Mucosa of stomach (tissue), 1 donor: ENCODE measurements at regions not wholly inside any gene's neighbourhood (a gene's known extent, or its start where the extent isn't known, plus 50 kb on each side); places are given as distances from the start of the nearest gene placed in this dataset.
"Not testable (repeated sequence)": the region's sequence is repeated elsewhere in the genome, so short reads cannot be mapped to it uniquely, and the experiment has no call there.

ENCODE experiments used
- H3K27me3 ChIP-seq: one replicate; pipeline ENCODE4 v1.7.0; 2013; ENCODE audit warnings: mild to moderate bottlenecking, low read length; ENCODE audit not compliant: control insufficient read depth, insufficient read depth
- H3K36me3 ChIP-seq: one replicate; pipeline ENCODE4 v1.7.0; 2013; ENCODE audit warnings: low read length; ENCODE audit not compliant: control insufficient read depth, insufficient read depth
- H3K4me1 ChIP-seq: one replicate; pipeline ENCODE4 v1.7.0; 2013; ENCODE audit warnings: mild to moderate bottlenecking, low read length; ENCODE audit not compliant: control insufficient read depth, insufficient read depth
- H3K4me3 ChIP-seq: one replicate; pipeline ENCODE4 v1.7.0; 2013; ENCODE audit warnings: low read length
- H3K9ac ChIP-seq: one replicate; pipeline ENCODE4 v1.7.0; 2013; ENCODE audit warnings: mild to moderate bottlenecking, low read length, moderate library complexity
- H3K9me3 ChIP-seq: one replicate; pipeline ENCODE4 v1.7.0; 2013; ENCODE audit warnings: mild to moderate bottlenecking, low read length, moderate library complexity; ENCODE audit not compliant: control insufficient read depth
- donor health status: Pancreatic carcinoma.

DNA sequence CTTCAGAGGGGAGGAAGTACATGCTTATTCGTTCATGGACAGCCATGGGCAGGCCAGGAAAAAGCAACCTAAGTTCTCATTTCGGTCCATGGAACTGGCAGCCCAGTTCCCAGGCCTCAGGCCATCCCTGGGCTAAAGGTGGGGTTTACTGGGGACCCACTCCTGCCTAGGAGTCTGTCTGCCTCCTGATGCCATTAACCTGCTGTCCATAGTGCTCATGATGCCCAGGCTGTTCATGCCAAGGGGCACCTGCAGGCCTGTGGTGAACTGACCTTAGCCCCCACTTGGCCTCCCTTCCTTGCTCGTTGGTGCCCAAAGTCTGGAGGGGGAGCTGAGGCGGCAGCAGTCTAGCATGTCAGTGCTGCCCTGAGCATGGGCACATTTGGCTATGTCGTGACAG is 450.2 kb upstream of the MBL2 start:
- no peaks in the 10 kb centered on the region for H3K27me3 ChIP-seq
- H3K4me1 ChIP-seq, result no peaks in the 10 kb centered on the region

DNA sequence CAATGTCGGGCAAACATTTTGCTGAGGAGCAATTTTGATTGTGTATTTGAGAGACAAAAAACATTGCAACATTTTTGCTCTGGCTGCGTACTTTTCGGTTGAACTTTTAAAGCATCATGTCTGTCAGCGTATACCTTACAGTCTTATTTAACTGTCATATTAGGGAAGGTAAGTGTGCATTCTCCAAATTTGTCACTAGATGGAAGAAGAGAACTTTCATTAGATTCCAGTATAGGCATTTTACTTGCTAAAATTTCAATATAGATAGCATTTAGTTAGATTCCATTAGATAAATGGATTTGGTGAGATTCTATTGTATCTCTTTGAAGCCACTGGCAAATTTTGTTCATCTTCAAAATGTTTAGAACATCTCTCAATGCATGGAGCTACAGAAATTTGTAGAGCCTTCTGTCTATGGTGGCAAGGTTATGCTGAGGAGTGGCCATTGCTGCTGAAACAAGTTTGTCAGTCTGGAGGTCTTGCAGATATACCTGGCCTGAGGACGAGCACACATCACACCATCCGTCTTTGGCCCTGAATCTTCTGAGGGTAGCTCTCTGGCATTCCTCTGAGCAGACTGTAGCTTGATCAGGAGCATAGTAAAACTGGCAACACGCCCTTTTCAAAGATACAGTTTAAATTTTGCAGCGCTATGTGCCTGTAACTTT is 437.5 kb upstream of the MBL2 start:
- Histone ChIP-seq H3K9ac (no peak overlapping the region), H3K36me3 (no peaks in the 10 kb centered on the region), H3K4me1 (no peaks in the 10 kb centered on the region), H3K27me3 (no peaks in the 10 kb centered on the region), H3K9me3 (no peaks in the 10 kb centered on the region), H3K4me3 (no peak overlapping the region)

More for the DNA sequence above, 450.2 kb upstream of the MBL2 start:
- Histone ChIP-seq H3K9ac (no peak overlapping the region), H3K36me3 (no peaks in the 10 kb centered on the region), H3K9me3 (no peaks in the 10 kb centered on the region), H3K4me3 (no peak overlapping the region)

GRCh38 chr10:53183733-53184132 is 411.1 kb upstream of the MBL2 start:
- Histone ChIP-seq H3K4me3 (no peak overlapping the region), H3K4me1 (no peaks in the 10 kb centered on the region), H3K9ac (no peak overlapping the region), H3K27me3 (no peaks in the 10 kb centered on the region), H3K9me3 (no peaks in the 10 kb centered on the region), H3K36me3 (no peaks in the 10 kb centered on the region)

GRCh38 chr10:53177468-53177867 is 404.9 kb upstream of the MBL2 start:
- Histone ChIP-seq H3K27me3 (no peaks in the 10 kb centered on the region), H3K4me3 (no peak overlapping the region), H3K9ac (no peak overlapping the region), H3K36me3 (no peaks in the 10 kb centered on the region), H3K4me1 (no peaks in the 10 kb centered on the region), H3K9me3 (no peaks in the 10 kb centered on the region)

- Histone ChIP-seq H3K9me3 (no peaks in the 10 kb centered on the region), H3K4me3 (no peak overlapping the region), H3K36me3 (no peaks in the 10 kb centered on the region), H3K27me3 (no peaks in the 10 kb centered on the region), H3K9ac (no peak overlapping the region), H3K4me1 (no peaks in the 10 kb centered on the region)
Observed at GRCh38 chr10:53166325-53166724, 393.7 kb upstream of the MBL2 start.

- Histone ChIP-seq H3K4me1 (peaks cover 4% of the 10 kb centered on the region), H3K36me3 (no peaks in the 10 kb centered on the region), H3K9me3 (no peaks in the 10 kb centered on the region), H3K9ac (no peak overlapping the region), H3K4me3 (no peak overlapping the region), H3K27me3 (no peaks in the 10 kb centered on the region)
Observed at GRCh38 chr10:53162856-53163255, 390.3 kb upstream of the MBL2 start.

GRCh38 chr10:53161231-53161630 is 388.6 kb upstream of the MBL2 start:
- Histone ChIP-seq H3K9ac (no peak overlapping the region), H3K4me1 (peaks cover 4% of the 10 kb centered on the region), H3K9me3 (no peaks in the 10 kb centered on the region), H3K4me3 (no peak overlapping the region), H3K36me3 (no peaks in the 10 kb centered on the region), H3K27me3 (no peaks in the 10 kb centered on the region)

DNA sequence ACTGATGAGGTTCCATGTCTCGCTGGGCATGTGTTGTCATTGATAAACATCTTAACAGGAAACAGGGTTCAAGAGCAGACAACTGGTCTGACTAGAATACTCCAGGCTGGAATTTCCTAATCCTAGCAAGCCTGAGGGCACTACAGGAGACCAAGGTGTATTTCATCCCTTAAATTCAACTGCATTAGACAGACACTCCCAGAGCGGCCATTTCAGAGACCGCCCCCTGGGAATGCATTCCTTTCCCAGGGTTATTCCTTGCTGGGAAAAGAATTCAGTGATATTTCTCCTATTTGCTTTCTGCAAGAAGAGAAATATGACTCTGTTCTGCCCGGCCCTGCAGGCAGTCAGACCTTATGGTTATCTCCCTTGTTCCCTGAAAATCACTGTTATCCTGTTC is 383.1 kb upstream of the MBL2 start:
- H3K4me3 ChIP-seq, H3K4me1 ChIP-seq, H3K36me3 ChIP-seq, H3K27me3 ChIP-seq, H3K9ac ChIP-seq, H3K9me3 ChIP-seq: not testable (repeated sequence)

DNA sequence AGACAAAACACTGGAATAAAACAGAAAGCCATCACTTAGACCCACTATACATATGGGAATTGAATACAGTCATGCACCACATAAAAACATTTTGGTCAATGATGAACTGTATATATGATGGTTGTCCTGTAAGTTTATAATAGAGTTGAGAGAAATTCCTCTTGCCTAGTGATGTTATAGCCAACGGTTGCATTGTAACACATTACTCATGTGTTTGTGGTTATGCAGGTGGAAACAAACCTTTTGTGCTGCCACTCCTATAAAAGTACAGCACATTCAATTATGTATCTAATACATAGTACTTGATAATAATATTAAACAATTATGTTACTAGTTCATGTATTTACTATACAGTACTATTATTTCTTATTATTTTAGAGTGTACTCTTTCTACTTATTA is 381.2 kb upstream of the MBL2 start:
- H3K36me3 ChIP-seq, result no peaks in the 10 kb centered on the region
- H3K4me1 ChIP-seq, result peaks cover 4% of the 10 kb centered on the region
- no peak overlapping the region for H3K4me3 ChIP-seq
- H3K27me3 ChIP-seq, result no peaks in the 10 kb centered on the region
- H3K9me3 ChIP-seq, result no peaks in the 10 kb centered on the region
- no peak overlapping the region for H3K9ac ChIP-seq

DNA sequence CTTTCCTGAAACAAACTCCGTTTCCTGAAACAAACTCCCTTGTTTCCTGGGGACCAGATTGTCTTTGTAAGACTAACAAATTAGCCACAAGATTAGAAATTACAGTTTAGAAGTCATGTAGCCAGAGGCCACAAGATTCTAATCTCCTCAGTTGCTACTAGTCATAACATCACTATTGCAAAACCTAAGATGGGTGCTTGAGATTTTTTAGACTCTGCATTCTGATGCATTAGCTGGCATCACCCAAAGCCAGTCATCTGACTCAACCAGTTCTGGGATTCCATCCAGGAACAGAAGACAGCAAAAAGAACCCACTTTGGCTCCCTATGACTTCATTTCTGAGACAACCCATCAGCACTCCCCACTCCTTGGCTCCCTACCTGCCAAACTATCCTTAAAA is 367.9 kb upstream of the MBL2 start:
- no peak overlapping the region for H3K4me3 ChIP-seq
- no peaks in the 10 kb centered on the region for H3K27me3 ChIP-seq
- no peak overlapping the region for H3K9ac ChIP-seq
- H3K9me3 ChIP-seq, result no peaks in the 10 kb centered on the region
- H3K4me1 ChIP-seq, result no peaks in the 10 kb centered on the region
- H3K36me3 ChIP-seq, result no peaks in the 10 kb centered on the region

DNA sequence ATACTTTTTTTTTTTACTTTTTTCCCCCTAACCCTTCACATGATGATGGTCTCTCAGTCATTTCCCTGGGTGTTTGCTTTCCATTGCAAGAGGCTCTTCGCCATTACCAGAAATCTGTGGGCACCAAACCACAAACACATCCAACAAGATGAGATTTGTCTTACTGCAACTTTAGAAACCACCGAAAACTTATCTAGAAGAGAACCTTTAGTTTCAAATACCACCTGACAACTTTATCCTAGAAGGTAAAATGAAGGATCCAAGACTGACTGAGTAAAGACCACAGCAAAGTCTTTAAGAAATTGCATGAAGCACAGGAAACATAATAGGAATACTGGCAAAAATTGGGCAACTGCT is 363.3 kb upstream of the MBL2 start:
- Histone ChIP-seq H3K27me3 (no peaks in the 10 kb centered on the region), H3K9me3 (no peaks in the 10 kb centered on the region), H3K4me1 (no peaks in the 10 kb centered on the region), H3K36me3 (no peaks in the 10 kb centered on the region), H3K9ac (no peak overlapping the region), H3K4me3 (no peak overlapping the region)

DNA sequence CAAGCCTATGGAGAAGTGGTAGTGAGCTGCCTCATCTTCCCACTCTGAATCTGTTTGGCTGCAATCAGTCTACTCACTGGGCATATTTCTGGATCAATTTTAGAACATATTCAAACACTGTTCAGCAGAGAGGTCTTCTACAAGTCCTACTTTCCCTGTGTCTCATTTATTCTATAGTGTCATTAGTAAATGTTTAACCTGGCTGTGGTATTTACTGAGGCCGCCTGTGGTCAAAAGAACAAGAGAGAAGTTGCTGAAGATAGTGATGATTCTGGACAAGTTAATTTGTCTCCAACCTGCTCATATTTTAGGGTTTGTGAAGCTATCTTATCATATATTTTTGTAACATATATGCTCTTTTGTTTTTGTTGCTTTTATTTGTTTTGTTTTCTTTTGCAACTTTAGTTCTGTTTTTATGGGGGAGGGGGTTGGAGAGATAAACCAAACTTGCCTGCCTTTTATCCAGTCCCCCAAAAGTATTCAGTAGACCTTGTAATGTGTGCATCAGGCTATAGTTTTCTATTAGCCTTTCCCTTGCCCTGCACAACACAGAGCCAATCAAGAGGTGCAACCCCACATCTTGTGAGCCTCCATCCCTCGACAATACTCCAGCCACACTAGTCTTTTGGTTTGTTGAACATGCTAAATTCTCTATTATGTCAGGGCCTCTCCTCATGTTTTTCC is 362.8 kb upstream of the MBL2 start:
- no peaks in the 10 kb centered on the region for H3K9me3 ChIP-seq
- no peak overlapping the region for H3K4me3 ChIP-seq
- no peaks in the 10 kb centered on the region for H3K36me3 ChIP-seq
- no peaks in the 10 kb centered on the region for H3K27me3 ChIP-seq
- no peaks in the 10 kb centered on the region for H3K4me1 ChIP-seq
- H3K9ac ChIP-seq, result no peak overlapping the region

- Histone ChIP-seq H3K9ac (no peak overlapping the region), H3K4me1 (no peaks in the 10 kb centered on the region), H3K4me3 (no peak overlapping the region), H3K9me3 (no peaks in the 10 kb centered on the region), H3K27me3 (no peaks in the 10 kb centered on the region), H3K36me3 (no peaks in the 10 kb centered on the region)
Observed at GRCh38 chr10:53134050-53134449, 361.5 kb upstream of the MBL2 start.
